Esophagus squamous epithelium (tissue), 5 donors: ENCODE measurements at regions not wholly inside any gene's neighbourhood (a gene's known extent, or its start where the extent isn't known, plus 50 kb on each side); places are given as distances from the start of the nearest gene placed in this dataset.

Experiments used
- DNase-seq: peaks from one replicate; lab custom pipeline; 2025; lab: John Stamatoyannopoulos, UW
- H3K27ac ChIP-seq, 4 donors: fragments of 200-600 bp; sonication (generic); one replicate each; pipeline ENCODE4 v1.5.1; 2016 to 2019; ENCODE audit warnings: mild to moderate bottlenecking in 1 of 4
- H3K27me3 ChIP-seq, 4 donors: fragments of 200-600 bp; sonication (generic); 1 replicate in 3 of 4; 2 replicates in 1 of 4; pipeline versions ENCODE4 v1.5.1 to v1.6.0; 2017 to 2021; ENCODE audit warnings: antibody characterized with exemption in 1 of 4
- H3K36me3 ChIP-seq, 3 donors: fragments of 200-600 bp; sonication (generic); one replicate each; pipeline ENCODE4 v1.5.1; 2016 to 2019
- H3K4me1 ChIP-seq, 3 donors: fragments of 200-600 bp; sonication (generic); one replicate each; pipeline ENCODE4 v1.5.1; 2017 to 2019
- H3K4me3 ChIP-seq, 4 donors: fragments of 200-600 bp; sonication (generic); 1 replicate in 3 of 4; 2 replicates in 1 of 4; pipeline ENCODE4 v1.5.1; 2016 to 2019; ENCODE audit warnings: mild to moderate bottlenecking in 2 of 4, moderate library complexity in 1 of 4
- H3K9me3 ChIP-seq, 3 donors: fragments of 200-600 bp; sonication (generic); one replicate each; pipeline ENCODE4 v1.5.1; 2016 to 2019
- CTCF ChIP-seq, 6 experiments: fragments of 450-650 bp in 4 of 6; fragments of 200-600 bp in 2 of 6; sonication (generic) in 2 of 6; IDR thresholded peaks; one replicate each; pipeline ENCODE4 v1.5.1; 2016 to 2019; ENCODE audit warnings: antibody characterized with exemption in 6 of 6, mild to moderate bottlenecking in 4 of 6, moderate library complexity in 4 of 6
- POLR2A ChIP-seq, 4 donors: fragments of 450-650 bp; IDR thresholded peaks; one replicate each; pipeline ENCODE4 v1.6.1; 2017; ENCODE audit warnings: antibody characterized with exemption in 4 of 4, mild to moderate bottlenecking in 4 of 4, moderate library complexity in 3 of 4
- WGBS, 2 donors: methylation state at CpG; one replicate each; pipeline ENCODE4 v1.1.5; 2018; 5-methylcytosine and 5-hydroxymethylcytosine counted together
- intact Hi-C: fragments of 100-400 bp; cut with DNase I; formaldehyde crosslinking; loops from one replicate; pipeline ENCODE4 v1.15.0; 2022
- donor health status: DM: yes; HTN: yes; CAD: no.

GRCh38 chr13:111022241-111022640, 92.9 kb upstream of the ARHGEF7 start:
- 60 to 75% methylated on average over 1 of the region's 1 CpG for WGBS, 2 donors
- DNase-seq, result no peak
- no peaks in the 10 kb centered on the region for H3K36me3 ChIP-seq
- H3K27me3 ChIP-seq, result no peaks in the 10 kb centered on the region
- TF ChIP-seq CTCF (IDR thresholded peaks at IDR 0.05), result no peak
- TF ChIP-seq POLR2A (IDR thresholded peaks at IDR 0.05), result no peak
- intact Hi-C loops, result no loop called here
- H3K4me3 ChIP-seq, result no peak overlapping the region
- H3K9me3 ChIP-seq, result peaks cover 0 to 23% (median 7%) of the 10 kb centered on the region in 3 donors
- no peak overlapping the region for H3K27ac ChIP-seq
- no peaks in the 10 kb centered on the region for H3K4me1 ChIP-seq

GRCh38 chr13:111021270-111021669, 93.8 kb upstream of the ARHGEF7 start:
- WGBS, 2 donors, result 50 to 64% methylated on average over 1 of the region's 1 CpG
- intact Hi-C loops, result no loop called here

DNA sequence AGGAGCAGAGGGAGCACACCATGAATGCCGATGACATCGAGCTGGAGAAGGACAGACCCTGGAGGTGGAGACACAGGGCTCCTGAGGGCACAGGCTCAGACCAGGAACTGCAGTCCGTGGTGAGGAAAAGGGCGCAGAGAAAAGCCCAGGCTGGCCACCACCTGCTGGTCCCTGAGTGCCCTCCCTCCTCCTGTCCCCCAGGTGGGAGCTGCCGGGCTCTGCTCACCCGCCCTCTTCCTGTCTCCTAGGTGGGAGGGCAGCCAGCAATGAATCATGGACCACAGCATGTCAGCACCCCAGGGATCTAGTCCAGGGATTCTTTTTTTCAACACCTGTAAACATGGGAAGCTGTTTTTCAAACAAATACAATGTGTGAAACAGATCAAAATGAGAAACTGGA, 94.6 kb upstream of the ARHGEF7 start:
- intact Hi-C loops, result no loop called here
- no peak overlapping the region for H3K27ac ChIP-seq
- WGBS, 2 donors, result 60 to 87% methylated on average over 4 of the region's 6 CpGs
- H3K4me1 ChIP-seq, result no peaks in the 10 kb centered on the region
- no peak for TF ChIP-seq CTCF (IDR thresholded peaks at IDR 0.05)
- TF ChIP-seq POLR2A (IDR thresholded peaks at IDR 0.05), result no peak
- peaks cover 0 to 23% (median 7%) of the 10 kb centered on the region in 3 donors for H3K9me3 ChIP-seq
- no peak overlapping the region for H3K4me3 ChIP-seq
- H3K36me3 ChIP-seq, result no peaks in the 10 kb centered on the region
- H3K27me3 ChIP-seq, result no peaks in the 10 kb centered on the region
- no peak for DNase-seq

More at GRCh38 chr13:111021270-111021669, 93.8 kb upstream of the ARHGEF7 start:
- no peak overlapping the region for H3K27ac ChIP-seq
- H3K27me3 ChIP-seq, result no peaks in the 10 kb centered on the region
- DNase-seq, result no peak
- no peak for TF ChIP-seq POLR2A (IDR thresholded peaks at IDR 0.05)
- no peak for TF ChIP-seq CTCF (IDR thresholded peaks at IDR 0.05)
- H3K36me3 ChIP-seq, result no peaks in the 10 kb centered on the region
- no peaks in the 10 kb centered on the region for H3K4me1 ChIP-seq
- peaks cover 0 to 23% (median 7%) of the 10 kb centered on the region in 3 donors for H3K9me3 ChIP-seq
- H3K4me3 ChIP-seq, result no peak overlapping the region

DNA sequence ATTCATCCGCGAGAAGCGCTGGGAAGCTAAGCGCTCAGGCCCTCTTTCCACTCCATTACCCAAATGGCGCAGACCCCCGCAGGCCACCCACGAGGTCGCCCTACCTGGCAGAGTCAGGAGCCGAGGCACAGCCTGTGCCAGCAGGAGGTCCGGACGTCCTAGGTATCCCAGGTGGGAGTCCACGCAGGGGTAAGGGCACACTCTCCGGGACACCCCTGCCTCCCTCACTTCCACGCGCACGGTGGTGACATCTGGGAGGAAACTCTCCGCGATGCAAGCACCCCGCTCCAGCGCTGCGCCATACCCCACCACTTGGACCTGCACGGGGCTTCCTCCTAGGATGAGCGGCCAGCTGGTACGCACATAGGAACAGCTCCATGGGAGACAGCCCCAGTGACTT, 95.1 kb upstream of the ARHGEF7 start:
- TF ChIP-seq CTCF (IDR thresholded peaks at IDR 0.05) (no peak), POLR2A (IDR thresholded peaks at IDR 0.05) (no peak)
- no peaks in the 10 kb centered on the region for H3K36me3 ChIP-seq
- peaks cover 0 to 23% (median 7%) of the 10 kb centered on the region in 3 donors for H3K9me3 ChIP-seq
- H3K4me3 ChIP-seq, result no peak overlapping the region
- H3K27me3 ChIP-seq, result no peaks in the 10 kb centered on the region
- DNase-seq, result no peak
- H3K4me1 ChIP-seq, result no peaks in the 10 kb centered on the region
- H3K27ac ChIP-seq, result no peak overlapping the region
- intact Hi-C loops, result no loop called here
- 96% methylated on average over 9 of the region's 24 CpGs; no CpG with 5 or more reads in 1 of the 2 donors for WGBS, 2 donors

DNA sequence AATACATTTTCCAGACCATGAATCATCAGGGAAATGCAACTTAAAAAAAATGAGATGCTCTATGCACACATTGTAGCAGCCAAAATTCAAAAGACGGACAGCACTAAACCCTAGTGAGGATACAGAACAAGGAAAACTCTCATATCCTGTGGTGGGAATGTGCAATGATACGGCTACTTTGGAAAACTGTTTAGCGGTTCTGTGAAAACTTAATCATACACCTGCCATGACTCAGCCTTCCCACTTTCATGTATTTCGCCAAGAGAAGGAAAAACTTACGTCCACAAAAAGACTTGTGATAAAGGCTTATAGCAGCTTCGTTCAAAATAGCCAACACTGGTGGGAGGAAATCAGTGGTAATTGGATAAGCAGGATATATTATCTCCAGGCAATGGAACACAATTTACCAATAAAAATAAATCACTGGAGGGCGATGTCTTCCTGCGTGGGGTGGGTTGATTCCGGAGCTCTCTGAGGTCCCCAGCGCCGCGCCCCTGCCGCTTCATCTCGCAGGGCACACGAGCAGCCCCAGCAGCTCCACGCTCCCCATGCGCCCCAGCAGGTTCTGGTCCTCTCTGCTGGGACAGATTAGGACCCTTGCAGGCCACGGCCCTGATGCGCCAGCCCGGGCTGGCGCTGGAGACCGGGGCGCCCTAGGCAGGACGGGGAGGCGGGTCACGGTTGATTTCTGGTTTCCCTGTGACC, 97.2 kb upstream of the ARHGEF7 start:
- intact Hi-C loops, result no loop called here
- peaks cover 0 to 23% (median 7%) of the 10 kb centered on the region in 3 donors for H3K9me3 ChIP-seq
- no peak for DNase-seq
- H3K4me1 ChIP-seq, result no peaks in the 10 kb centered on the region
- H3K36me3 ChIP-seq, result no peaks in the 10 kb centered on the region
- 84 to 86% methylated on average over 9 to 26 of the region's 26 CpGs for WGBS, 2 donors
- H3K4me3 ChIP-seq, result no peak overlapping the region
- TF ChIP-seq CTCF (IDR thresholded peaks at IDR 0.05) (no peak), POLR2A (IDR thresholded peaks at IDR 0.05) (no peak)
- no peaks in the 10 kb centered on the region for H3K27me3 ChIP-seq
- H3K27ac ChIP-seq, result no peak overlapping the region
